Left lung (tissue), 4 donors: ENCODE measurements at regions not wholly inside any gene's neighbourhood (a gene's known extent, or its start where the extent isn't known, plus 50 kb on each side); places are given as distances from the start of the nearest gene placed in this dataset.

Experiments used
- ATAC-seq: fragments of 200-7000 bp; cut with Tn5 transposase; one replicate; pipeline ENCODE4 v1.9.1; 2020; ENCODE audit warnings: moderate library complexity
- DNase-seq, 4 donors: peaks; one replicate each; pipeline ENCODE4 v3.0.0-alpha.2; 2013 to 2020
- H3K27ac ChIP-seq, 2 donors: fragments of 200-600 bp; sonication (generic) in 1 of 2; one replicate each; pipeline versions ENCODE4 v1.5.0 to v1.8.0; 2020 to 2021
- H3K27me3 ChIP-seq, 2 donors: fragments of 200-600 bp; sonication (generic) in 1 of 2; one replicate each; pipeline versions ENCODE4 v1.5.0 to v1.8.0; 2020 to 2021
- H3K36me3 ChIP-seq, 2 donors: fragments of 200-600 bp; sonication (generic) in 1 of 2; one replicate each; pipeline versions ENCODE4 v1.5.0 to v1.8.0; 2020 to 2021
- H3K4me1 ChIP-seq, 2 donors: fragments of 200-600 bp; one replicate each; pipeline ENCODE4 v1.8.0; 2021
- H3K4me3 ChIP-seq, 2 donors: fragments of 200-600 bp; sonication (generic) in 1 of 2; one replicate each; pipeline versions ENCODE4 v1.5.0 to v1.8.0; 2020 to 2021; ENCODE audit warnings: mild to moderate bottlenecking in 1 of 2
- H3K9me3 ChIP-seq, 2 donors: fragments of 200-600 bp; sonication (generic) in 1 of 2; one replicate each; pipeline versions ENCODE4 v1.5.0 to v1.8.0; 2020 to 2021
- CTCF ChIP-seq, 2 donors: fragments of 200-600 bp; sonication (generic) in 1 of 2; IDR thresholded peaks; one replicate each; pipeline versions ENCODE4 v1.5.0 to v1.8.0; 2021; ENCODE audit warnings: antibody characterized with exemption in 2 of 2
- intact Hi-C, 2 donors: fragments of 100-400 bp; cut with DNase I; formaldehyde crosslinking; loops; one replicate each; pipeline versions ENCODE4 v1.11.2 to v1.14.2; 2022
- donor health status: DM: no; HTN: yes; CAD: no.
- donor health status: DM: no; HTN: no; CAD: no.

GRCh38 chr18:2337552-2338141 lies 233.7 kb downstream of the METTL4 start:
- Histone ChIP-seq H3K9me3 (no peaks in the 10 kb centered on the region), H3K27ac (no peak overlapping the region), H3K36me3 (no peaks in the 10 kb centered on the region), H3K4me1 (no peaks in the 10 kb centered on the region), H3K4me3 (no peak overlapping the region), H3K27me3 (no peaks in the 10 kb centered on the region)
- ATAC-seq = peak; percentile 62
- TF ChIP-seq CTCF (IDR thresholded peaks at IDR 0.05) = peak; percentile 28 to 50
- DNase-seq = no peak
- intact Hi-C loops = loop anchor here in 1 of 2 donors (5.0 kb wide), 1 partner anchor 205 kb away; no protein-coding TSS in a partner anchor

DNA sequence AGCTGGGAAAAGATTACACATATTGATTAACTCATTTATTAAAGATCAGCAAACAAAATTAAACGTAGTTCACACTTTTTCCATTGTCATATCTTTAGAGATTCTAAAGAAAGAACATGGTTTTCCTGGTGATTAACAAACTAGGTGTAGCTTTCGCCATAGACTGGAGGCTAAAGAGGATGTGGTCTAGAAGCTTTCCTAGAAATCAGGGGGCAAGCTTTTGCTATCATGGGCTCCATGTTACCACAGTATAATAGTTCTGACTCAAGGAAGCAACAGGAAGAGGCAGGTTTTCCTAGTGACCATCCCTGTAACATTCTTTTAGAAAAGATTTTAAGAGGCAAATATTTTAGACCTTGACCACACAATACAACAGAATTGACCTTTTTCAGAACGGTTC lies 232.7 kb downstream of the METTL4 start:
- Histone ChIP-seq H3K27me3 (no peaks in the 10 kb centered on the region), H3K4me1 (no peaks in the 10 kb centered on the region), H3K4me3 (no peak overlapping the region), H3K27ac (no peak overlapping the region), H3K9me3 (no peaks in the 10 kb centered on the region), H3K36me3 (no peaks in the 10 kb centered on the region)
- no peak for TF ChIP-seq CTCF (IDR thresholded peaks at IDR 0.05)
- intact Hi-C loops = loop anchor here in 1 of 2 donors (5.0 kb wide), 1 partner anchor 204 kb away; no protein-coding TSS in a partner anchor
- no peak for DNase-seq
- ATAC-seq = no peak

DNA sequence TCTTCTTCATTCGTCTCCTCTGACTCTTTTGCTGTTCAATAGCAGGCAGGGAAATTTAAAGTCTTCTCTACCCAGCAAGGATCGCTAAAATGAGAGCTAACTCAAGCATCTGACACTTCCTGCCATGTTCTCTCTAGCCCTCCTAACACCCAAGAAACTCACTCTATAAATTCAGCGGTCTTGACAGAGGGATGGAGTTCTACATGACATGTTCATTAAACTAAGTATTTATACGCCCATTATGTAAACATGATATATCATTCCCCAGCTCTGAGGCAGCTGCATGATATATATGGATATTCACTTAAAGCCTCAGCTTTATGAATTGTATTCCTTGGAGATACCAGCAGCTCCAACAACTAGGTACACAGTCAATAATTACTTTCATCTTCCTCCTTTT lies 231.0 kb downstream of the METTL4 start:
- no peak overlapping the region for H3K27ac ChIP-seq
- H3K9me3 ChIP-seq = no peaks in the 10 kb centered on the region
- H3K27me3 ChIP-seq = no peaks in the 10 kb centered on the region
- intact Hi-C loops = no loop called here
- no peak for ATAC-seq
- DNase-seq = no peak
- no peaks in the 10 kb centered on the region for H3K36me3 ChIP-seq
- TF ChIP-seq CTCF (IDR thresholded peaks at IDR 0.05) = no peak
- H3K4me3 ChIP-seq = no peak overlapping the region
- no peaks in the 10 kb centered on the region for H3K4me1 ChIP-seq

GRCh38 chr18:2348003-2348402 lies 223.3 kb downstream of the METTL4 start:
- H3K4me3 ChIP-seq = no peak overlapping the region
- no peak for TF ChIP-seq CTCF (IDR thresholded peaks at IDR 0.05)
- H3K9me3 ChIP-seq = no peaks in the 10 kb centered on the region
- DNase-seq = no peak
- H3K4me1 ChIP-seq = no peaks in the 10 kb centered on the region
- intact Hi-C loops = no loop called here
- no peak for ATAC-seq
- H3K36me3 ChIP-seq = no peaks in the 10 kb centered on the region
- H3K27ac ChIP-seq = no peak overlapping the region
- no peaks in the 10 kb centered on the region for H3K27me3 ChIP-seq

DNA sequence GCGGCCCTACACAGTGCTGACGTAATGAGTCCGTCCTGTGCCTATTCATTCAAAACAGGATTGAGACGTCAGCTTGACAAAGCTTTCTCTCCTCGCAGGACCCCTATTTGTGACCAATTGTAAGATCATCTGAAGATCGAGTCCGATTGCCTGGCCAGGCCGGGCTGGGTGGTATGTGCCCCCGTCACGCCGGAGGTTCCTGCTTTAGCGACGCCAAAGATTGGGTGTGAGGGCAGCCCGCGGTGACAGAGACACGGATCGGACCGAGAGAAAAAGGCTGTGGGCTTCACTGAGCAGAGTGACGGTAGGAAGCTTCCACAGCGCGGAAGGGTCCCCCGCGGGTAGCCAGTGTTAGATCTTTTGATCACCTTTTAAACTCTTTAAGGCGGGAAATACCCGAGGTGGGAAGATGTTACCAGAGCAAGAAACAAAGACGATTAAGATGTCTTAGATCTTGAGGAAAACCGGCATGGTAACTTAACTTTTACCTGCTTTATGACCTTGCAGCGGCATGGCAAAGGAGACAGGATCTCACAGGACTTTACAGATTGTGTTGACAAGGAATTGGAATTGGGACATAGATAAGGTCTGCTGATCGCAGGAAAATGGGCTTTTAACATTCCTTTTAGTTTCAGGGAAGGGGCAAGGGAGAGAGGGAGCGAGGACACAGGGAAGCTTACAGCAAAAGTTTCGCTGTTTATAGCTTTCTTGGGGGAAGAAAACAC lies 220.0 kb downstream of the METTL4 start:
- Histone ChIP-seq H3K36me3 (no peaks in the 10 kb centered on the region), H3K27ac (no peak overlapping the region), H3K4me3 (no peak overlapping the region), H3K27me3 (no peaks in the 10 kb centered on the region), H3K4me1 (no peaks in the 10 kb centered on the region), H3K9me3 (no peaks in the 10 kb centered on the region)
- no peak for ATAC-seq
- no peak for TF ChIP-seq CTCF (IDR thresholded peaks at IDR 0.05)
- DNase-seq = peak in 1 of 4 donors; percentile 70
- intact Hi-C loops = no loop called here
